DMS153 (cell line): ENCODE measurements at regions not wholly inside any gene's neighbourhood (a gene's known extent, or its start where the extent isn't known, plus 50 kb on each side); places are given as distances from the start of the nearest gene placed in this dataset.

Experiments used
- DNase-seq: peaks from one replicate; lab custom pipeline; 2025; lab: John Stamatoyannopoulos, UW

DNA sequence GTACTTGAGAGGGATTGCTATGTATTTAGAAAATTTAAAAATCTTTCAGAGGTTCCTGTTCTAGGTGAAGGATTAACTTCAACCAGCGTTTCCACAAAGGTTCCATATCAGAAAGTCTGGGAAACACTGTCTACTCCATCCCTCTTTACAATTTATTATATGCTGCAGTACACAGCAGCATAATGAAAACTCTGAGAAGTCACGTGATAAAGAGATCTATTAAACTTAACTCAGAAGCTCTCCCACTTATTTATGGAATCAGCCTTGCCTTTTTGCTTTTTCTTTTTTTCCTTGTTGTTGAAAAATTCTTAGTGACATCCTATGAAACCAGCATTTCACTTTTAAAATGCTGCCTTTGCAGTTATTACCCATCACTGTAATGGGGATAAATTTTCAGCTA lies 186.2 kb downstream of the ACER2 start:
- DNase-seq = no peak

DNA sequence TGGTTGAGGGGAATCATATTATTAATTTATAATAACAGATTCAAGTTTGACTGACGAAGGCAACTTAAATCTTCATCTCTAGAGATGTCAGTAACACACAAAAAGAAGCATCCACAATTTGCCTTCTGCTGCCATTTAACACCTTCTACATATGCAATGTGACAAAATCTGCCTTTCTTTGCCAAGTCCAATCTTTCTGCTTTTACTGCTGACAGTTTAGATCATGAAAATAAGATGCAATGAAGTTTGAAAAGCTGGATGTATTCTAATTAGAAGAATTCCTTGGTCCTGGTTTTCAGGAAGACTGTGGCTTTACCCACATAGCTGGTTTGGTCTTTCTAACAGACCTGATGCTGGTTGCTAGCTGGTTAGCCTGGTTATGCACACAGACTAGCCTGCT lies 178.9 kb downstream of the ACER2 start:
- DNase-seq = no peak

DNA sequence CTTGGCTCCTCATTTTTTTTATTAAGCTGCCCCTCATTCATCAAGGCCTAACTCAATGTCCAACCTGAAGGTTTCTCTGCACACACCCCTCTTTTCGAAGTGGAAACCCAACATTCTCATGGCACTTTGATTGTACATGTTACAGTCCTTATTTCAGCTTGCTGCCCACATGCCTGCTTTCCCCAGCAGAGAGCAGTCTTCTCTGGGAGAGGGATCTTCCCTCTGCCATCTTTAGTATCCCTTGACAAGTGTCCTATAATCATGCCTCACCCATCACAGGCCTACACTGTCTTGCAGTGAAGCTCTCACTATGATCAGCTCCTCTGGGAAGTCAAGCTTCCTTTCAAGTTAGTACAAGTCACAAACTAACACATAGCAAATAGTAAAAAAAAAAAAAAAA lies 175.1 kb downstream of the ACER2 start:
- no peak for DNase-seq

DNA sequence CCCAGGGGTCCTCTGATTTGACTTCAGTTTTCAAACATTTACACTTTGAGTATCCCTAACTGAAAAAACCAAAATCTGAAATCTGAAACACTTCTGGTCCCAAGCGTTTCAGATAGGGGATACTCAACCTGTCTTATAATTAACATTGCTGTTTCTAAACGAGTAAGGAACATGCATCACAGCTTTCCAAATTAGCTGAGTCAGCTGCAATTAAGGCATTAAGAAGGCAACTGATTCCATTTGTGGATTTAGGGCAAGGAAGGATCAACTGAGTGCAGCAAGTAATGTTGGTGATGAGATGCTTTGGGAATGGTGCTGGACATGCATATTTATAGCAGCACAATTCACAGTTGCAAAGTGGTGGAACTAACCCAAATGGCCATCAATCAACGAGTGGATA lies 168.6 kb downstream of the ACER2 start:
- no peak for DNase-seq

DNA sequence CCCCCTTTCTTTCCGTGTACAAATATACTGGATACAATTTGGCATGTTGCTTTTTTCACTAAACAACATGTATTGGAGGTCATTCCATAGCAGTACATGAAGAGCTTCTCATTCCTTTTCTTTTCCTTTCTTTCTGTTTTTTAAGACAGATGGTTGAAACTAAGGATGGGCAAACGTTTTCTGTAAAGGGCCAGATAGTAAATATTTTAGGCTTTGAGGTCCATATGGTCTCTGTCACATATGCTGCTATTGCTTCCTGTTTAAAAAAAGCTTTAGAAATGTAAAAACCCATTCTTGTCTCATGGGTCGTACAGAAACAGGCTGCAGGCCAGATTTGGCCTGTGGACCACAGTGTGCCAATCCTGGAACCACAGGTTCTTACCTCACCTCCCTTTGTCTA lies 160.1 kb downstream of the ACER2 start:
- DNase-seq = no peak

DNA sequence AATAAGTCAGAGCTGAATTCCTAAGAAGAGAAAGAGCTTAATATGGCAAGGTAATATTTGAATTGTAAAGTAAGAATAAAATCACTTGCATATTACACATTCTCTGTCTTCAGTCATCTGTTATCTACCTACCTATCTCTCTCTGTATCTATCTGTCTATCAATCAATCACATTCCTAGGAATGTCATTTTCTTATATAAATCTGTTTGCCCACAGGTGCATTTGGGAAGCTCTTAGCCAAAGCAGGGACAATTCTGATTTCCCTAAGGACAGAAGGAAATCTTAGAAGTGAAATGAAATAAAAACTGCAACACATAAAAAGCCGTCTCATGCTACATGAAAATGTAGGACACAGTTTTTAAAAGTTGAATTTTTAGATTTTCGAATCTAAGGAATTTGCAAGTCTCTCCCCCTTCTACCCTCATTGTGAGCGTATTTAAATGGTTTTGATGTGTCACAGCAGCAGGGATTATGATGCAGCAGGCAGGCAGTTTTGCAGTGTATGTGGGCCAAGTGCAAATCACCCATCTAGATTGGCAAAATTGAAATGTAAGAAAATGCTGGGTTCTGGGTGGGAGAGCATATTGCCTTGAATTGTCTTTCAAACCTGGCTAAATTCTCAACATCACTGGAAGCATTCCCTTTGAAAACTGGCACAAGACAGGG lies 155.7 kb downstream of the ACER2 start:
- no peak for DNase-seq

DNA sequence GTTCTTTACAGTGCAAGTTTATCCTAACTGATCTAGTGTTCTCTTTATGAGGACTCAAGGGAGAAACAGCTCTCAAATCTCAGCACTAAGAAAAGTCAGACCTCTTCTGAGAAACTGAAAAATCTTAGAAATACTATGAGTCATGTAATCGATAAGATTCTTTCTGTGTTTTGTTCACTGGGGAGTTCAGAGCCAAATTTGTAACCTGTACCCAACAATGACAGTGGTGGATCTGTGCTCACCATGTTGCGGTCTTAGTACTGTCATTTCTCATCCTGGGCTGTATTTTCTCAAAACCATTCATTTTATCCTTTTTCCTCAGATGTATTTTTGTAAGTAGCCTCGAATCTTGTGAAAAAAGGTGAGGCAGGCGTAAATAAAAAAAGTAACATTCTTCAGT lies 146.4 kb downstream of the ACER2 start:
- no peak for DNase-seq

DNA sequence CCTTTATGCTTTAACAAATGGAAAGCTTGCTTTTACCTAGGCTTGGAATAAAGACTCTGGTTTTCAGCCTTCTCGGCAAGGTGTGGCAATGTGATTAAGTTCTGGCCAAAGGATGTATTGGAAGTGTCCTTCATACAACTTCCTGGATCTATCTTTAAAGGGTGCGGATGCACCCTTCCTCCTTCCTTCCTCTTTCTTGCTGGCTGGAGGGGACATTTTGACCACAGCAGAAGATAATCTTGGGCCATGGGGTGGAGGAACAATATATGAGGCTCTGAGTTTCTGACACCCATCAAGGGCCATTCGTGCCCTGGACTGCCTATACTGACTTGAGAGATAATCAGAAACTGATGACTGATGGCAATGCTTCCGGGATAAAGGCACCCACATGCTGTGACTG lies 145.7 kb downstream of the ACER2 start:
- no peak for DNase-seq

DNA sequence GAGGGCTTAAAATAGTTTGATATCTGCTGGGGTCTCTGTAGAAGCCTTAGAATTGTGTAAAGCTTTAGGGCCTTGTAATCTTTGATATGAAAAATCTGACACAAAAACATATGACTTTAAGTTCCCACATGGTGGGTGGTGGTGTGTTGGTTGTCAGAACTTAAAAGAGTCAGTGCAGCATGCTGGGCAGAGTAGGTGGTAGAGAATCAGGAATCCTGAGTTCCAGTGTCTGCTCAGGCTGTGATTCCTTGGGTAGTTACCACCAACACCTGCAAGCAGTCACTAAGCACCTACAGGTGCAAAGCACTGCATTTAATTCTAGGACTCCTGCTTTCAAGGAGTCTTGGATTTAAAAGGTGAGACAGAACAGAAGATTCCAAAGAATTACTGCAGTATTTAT lies 144.6 kb downstream of the ACER2 start:
- DNase-seq = no peak

DNA sequence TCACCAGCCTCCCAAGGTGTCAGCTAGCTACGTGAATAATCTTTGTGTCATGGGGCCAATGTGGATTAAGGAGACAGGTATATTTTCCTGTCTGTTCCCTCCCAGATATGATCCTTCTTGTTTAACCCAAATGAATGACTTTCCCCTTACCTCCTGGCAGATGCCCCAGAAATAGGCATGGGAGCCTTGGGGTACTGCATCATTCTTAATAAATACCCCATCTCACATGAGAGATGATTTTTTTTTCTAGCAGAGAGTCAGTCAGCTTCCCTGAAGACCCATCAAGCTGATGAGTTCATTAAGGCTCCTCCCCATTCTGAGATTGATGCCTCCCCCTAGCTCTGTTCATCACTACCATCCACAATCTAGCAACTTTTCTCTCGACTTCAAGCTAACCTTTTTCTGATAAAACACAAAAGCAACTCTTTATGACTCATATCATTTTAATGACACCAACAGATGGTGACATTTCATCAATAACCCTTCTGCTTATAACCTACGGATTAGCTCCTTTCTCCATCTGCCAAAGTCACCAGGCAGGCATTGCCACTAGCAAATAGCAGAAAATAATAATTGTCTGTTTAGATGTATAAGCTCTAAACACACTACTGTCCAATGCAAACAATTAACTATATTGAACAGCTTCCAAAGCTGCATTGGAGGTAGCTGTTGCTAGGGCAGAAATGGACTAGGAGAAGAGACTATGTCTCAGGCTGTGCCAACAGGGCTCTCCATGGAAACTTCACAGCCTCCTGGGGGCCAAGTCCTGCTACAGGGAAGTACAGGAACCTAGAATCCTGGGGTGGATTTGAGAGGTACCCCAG lies 143.7 kb downstream of the ACER2 start:
- no peak for DNase-seq

DNA sequence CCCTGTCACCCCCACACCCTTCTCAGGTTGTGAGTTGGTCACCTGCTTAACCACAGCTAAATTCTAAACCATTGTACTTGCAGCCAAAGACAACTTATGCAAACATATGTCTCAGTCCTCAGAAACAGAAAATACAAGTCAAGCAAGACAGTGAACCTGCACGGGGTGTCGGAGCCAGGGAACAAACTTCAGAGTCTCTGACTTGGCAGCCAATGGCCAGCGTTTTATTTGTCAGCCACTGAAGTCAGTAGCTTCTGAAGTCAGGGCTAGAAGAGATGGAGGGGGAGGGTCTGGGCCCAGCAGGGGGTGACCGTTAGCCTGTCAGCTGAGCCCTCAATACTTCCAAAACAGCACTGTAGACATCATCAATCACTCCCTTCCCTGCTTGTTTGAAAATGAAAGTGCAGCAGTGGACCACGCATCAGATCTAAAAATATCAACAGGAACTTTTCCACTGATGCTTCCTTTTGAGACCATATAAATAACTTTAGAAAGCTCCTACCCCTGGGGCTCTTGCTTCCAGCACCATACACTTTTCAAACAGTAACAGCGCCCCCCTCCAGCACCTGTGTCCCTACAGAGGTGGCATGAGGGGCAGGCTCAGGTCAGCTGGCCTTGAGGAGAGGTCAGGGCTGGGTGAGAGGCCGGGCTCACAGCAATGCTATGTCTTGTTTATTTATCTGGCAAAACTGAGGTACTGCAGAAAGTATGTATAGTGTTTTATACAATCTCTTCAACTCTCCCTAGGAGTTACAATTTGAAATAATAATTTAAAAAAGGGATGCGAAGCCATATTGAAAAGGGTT lies 142.5 kb downstream of the ACER2 start:
- DNase-seq = no peak

DNA sequence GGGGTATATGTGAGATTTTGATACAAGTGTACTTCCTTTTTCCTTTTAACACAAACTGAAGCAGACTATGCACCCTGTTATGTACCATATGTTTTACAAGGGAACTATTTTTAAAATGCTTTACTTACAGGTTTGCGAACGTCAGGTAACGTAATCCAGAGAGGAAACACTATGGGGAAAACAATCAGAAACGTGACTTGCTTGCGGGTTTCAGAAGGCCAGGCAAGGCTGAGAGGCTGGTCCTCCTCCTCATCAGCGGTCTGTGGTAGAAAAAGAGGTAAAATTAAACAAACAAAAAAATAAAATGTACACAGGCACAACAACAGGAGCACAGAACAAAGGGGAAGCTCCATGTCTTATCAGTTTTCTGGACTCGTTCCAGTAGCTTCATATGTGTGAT lies 141.2 kb downstream of the ACER2 start:
- DNase-seq = no peak

DNA sequence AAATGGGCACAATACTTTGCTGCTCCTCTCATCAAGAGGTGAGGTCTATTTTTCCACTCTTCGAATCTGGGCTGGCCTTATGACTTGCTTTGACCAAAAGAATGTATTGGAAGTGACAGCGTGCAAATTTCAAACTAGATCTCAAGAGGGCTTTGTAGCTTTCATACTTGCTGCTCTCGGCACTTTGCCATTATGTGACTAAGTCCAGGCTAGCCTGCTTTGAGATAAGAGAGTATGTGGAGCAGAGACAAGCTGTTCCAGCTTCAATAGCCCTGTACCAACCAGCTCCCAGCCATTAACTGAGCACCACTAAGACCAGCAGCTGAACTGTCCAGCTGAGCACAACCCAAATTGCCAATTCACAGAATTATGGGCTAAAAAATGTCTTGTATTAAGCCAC lies 124.6 kb downstream of the ACER2 start:
- no peak for DNase-seq

DNA sequence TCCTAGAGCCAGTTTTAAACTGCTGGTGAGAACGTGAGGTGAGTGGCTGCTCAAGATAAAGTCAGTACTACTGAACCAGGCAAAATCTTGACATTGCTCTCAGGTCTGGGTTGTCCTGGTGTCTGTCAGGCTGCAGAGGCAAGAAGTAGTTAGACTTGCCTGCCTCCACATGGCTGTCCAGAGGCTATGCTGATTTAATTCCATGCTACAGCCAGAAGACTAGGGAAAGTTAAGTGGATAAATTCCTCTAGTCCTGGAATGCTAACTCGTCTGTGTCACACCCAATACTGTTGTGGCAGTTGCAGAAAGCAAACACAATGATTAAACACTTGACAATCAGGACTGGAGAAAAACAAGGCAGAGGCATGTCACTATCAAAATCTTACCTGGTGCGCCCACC lies 118.9 kb downstream of the ACER2 start:
- no peak for DNase-seq

DNA sequence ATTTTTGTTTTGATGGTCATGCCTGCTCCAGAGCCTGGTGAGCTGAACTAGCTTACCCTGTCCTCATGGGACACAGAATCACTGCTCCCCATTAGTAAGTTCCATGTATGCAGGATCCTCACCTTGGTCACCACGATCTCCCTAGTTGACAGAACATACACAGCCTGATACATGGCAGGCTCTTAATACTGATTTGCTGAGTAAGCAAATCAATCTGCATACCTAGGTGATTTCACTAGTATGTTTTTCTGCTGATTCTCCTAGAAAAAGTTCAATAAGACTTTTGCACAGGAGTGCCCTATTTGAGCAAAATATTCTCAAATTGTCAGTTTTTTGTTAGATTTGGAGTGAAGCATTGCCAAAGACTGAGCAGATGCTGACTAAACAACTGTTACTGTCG lies 113.7 kb downstream of the ACER2 start:
- DNase-seq = no peak

DNA sequence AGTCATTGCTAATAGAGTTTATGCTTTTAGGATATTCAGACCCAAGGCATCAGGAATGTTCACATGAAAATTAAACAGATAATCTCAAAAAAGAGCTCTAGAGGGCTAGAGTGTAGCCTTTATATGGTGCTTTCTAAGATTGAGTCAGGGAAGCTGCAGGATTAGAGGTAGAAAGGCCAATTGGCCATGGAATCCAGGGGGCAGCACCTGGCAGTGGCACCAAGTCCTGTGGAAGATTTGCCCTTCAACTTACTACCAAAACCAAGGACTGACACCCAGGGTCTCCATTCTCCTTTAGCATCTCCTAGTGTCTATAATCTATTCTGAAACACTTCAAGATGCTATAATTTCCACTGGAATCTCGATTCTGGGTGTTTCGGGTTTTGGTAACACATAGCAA lies 112.4 kb downstream of the ACER2 start:
- DNase-seq = no peak

DNA sequence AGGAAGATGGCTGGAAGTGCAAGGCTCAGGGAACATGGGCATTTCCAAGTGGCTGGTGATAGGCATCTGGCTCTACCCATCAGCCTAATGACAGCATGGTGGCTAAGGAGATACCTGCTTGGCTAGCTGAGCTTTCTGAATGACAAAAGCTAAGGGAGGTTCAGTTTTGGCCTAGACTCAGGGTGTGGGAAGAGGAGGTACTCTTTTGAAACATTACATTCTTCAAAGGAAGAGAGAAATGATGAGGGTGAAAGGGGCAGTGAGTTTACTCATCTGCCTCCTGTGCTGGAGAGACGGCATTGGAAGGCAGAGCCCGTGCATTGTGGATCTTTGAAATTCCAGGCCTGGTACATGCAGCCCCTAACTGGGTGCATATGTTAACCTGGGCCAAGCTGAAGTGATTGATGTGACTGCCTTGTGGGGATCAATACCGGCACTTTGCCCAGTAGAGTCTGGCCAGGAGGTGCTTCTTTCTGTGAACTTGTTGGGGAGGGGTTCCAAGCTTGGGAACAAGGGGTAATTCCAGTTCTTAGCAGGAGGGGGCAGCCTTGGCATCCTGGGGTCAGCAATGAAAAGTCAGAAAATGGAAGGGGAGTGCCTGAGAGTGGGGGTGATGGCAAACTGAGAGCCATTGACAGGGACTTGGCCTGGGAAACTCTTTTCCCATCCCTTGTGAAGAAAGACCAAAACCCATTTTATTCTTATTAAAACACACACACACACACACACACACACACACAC lies 108.6 kb downstream of the ACER2 start:
- DNase-seq = no peak

DNA sequence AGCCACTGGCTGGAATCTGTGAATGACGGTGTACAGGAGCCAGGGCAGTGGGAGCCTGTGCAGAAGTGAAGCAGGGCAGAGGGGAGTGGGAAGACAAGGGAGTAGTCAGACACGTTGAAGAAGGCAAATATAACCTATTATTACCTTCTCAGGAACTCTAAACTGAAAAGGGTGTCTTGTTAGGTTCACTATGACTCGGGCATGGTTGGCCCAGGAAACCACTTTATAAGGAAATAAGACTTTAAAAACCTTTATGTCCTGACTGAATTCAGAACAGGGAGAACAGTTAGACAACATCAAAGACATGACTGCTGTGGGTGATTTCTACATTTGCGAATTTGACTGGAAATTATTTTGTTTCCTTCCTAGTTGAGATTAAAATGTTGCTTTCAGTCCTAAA lies 107.5 kb downstream of the ACER2 start:
- no peak for DNase-seq

DNA sequence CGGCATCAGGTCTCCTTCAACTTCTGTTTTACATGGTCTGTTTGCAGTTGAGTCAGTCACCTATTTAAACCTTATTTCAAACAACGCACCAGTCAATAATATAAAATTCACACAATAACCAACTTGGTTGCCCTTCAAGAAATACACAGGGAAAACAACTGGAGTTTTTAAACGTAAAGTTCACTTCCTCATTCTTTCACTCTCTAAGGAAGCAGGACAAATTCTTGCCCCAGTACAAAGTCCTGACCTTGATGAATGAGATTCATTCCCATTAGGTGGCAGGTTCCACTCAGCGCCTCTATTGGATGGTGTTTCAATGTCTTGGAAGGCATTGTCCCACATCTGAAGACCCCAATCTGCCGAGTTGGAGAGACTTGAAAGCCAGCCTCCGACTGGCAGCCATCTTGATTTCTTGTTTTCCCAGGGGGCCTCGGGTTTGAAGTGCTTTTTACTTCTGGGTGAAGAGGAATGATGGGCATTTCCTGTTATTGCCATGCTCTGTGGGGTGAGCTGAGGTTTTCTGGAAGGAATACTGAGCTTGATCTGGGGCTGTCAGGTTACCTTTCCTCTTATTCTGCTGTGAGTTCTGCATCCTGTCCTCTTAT lies 105.0 kb downstream of the ACER2 start:
- DNase-seq = peak; percentile 4

DNA sequence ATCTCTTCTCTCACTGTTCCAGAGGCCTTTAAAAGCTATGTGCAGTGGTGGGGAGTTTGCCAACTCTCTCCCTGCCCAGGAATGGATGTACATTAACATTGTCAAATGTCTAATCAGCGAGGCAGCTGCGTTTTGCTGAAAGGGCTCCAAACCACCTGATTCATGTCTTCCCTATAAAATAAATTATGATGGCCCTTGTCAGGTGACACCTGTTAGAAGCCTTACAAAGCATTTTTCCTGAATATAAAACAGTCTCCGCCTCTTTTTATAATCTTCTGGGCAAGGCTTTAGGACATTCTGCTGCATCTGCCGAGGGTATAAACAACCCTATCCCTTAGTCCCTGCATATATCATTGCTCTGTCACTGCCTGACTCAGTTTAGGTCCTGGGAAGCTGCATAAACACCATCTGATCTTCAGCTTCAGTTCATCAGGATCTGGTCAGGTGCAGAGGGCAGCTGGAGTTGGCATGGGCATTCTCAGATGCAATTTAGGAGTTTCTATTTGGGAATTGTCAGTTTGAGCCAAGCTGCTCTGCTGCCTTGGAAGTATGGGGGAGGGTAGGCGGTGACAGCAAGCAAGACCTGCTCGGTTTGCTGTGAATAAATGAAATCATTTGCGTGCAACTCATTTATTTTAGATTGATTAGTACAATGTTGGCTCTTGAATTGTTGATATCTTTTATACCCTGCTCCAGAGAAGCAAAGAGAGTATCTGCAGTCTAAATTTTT lies 103.5 kb downstream of the ACER2 start:
- DNase-seq = peak; percentile 37

DNA sequence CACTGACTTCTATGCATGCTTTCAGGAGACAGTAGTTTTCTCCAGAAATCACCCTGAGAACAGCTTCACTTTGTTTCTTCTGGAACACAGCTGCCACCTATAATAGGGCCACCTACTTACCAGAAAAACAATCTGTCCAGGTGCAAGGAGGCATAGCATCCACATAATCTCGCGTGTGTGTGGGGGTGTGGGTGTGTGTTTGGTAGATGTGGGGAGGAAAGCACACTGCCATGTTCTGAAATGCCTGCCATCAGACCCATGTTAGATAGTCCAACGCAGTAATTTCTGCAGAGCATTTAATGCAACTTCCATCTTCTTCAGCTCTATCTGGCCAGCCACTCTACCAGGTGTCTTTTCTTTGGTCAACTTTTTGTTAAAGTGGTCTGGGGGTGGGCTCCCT lies 102.9 kb downstream of the ACER2 start:
- DNase-seq = no peak
